Muscle of back (tissue), 3 donors: ENCODE measurements at regions not wholly inside any gene's neighbourhood (a gene's known extent, or its start where the extent isn't known, plus 50 kb on each side); places are given as distances from the start of the nearest gene placed in this dataset.

Source experiments
- DNase-seq, 3 donors: peaks; one replicate each; pipeline versions ENCODE4 v3.0.0 to v3.0.0-alpha.2; 2013

- no peak for DNase-seq
Observed at GRCh38 chr14:32022938-32023466, 54.1 kb upstream of the ARHGAP5 start.

GRCh38 chr14:32023540-32023939 is 53.6 kb upstream of the ARHGAP5 start:
- DNase-seq: no peak

- DNase-seq: no peak
Observed at GRCh38 chr14:32027255-32027939, 49.7 kb upstream of the ARHGAP5 start.
